Lower leg skin (tissue), 4 donors: ENCODE measurements at regions not wholly inside any gene's neighbourhood (a gene's known extent, or its start where the extent isn't known, plus 50 kb on each side); places are given as distances from the start of the nearest gene placed in this dataset.

Experiments
- DNase-seq, 2 donors: peaks; one replicate each; pipeline ENCODE4 v3.0.0-alpha.2; 2019; ENCODE audit warnings: low spot score in 2 of 2
- H3K4me3 ChIP-seq: fragments of 200-600 bp; sonication (generic); 2 replicates; pipeline ENCODE4 v1.5.1; 2017; ENCODE audit warnings: mild to moderate bottlenecking, low read depth; ENCODE audit not compliant: poor library complexity, severe bottlenecking
- CTCF ChIP-seq, 3 donors: fragments of 450-650 bp; IDR thresholded peaks; one replicate each; pipeline ENCODE4 v1.5.1; 2016; ENCODE audit warnings: antibody characterized with exemption in 3 of 3, mild to moderate bottlenecking in 3 of 3, moderate library complexity in 2 of 3
- POLR2A ChIP-seq, 2 donors: fragments of 450-650 bp; IDR thresholded peaks; one replicate each; pipeline ENCODE4 v1.6.1; 2016 to 2017; ENCODE audit warnings: antibody characterized with exemption in 2 of 2, mild to moderate bottlenecking in 1 of 2, moderate library complexity in 1 of 2
- WGBS, 2 donors: methylation state at CpG; one replicate each; pipeline ENCODE4 v1.1.5; 2018; 5-methylcytosine and 5-hydroxymethylcytosine counted together
- intact Hi-C: fragments of 100-400 bp; cut with DNase I; formaldehyde crosslinking; loops from one replicate; pipeline ENCODE4 v1.15.0; 2023; ENCODE audit warnings: low total_unique reads

- no peak for DNase-seq
- WGBS, 2 donors, result 58 to 64% methylated on average over 5 of the region's 5 CpGs
- TF ChIP-seq CTCF (IDR thresholded peaks at IDR 0.05) (no peak), POLR2A (IDR thresholded peaks at IDR 0.05) (no peak)
- H3K4me3 ChIP-seq, result no peak overlapping the region
- intact Hi-C loops, result no loop called here
Observed at GRCh38 chr6:68372991-68373390, 262.1 kb upstream of the ADGRB3 start.

GRCh38 chr6:68368845-68369244, 266.2 kb upstream of the ADGRB3 start:
- intact Hi-C loops, result no loop called here
- H3K4me3 ChIP-seq, result no peak overlapping the region
- TF ChIP-seq CTCF (IDR thresholded peaks at IDR 0.05) (no peak), POLR2A (IDR thresholded peaks at IDR 0.05) (no peak)
- no peak for DNase-seq
- WGBS, 2 donors, result 75 to 78% methylated on average over 1 of the region's 1 CpG

- WGBS, 2 donors, result 42 to 64% methylated on average over 2 of the region's 2 CpGs
- intact Hi-C loops, result no loop called here
- H3K4me3 ChIP-seq, result no peak overlapping the region
Observed at GRCh38 chr6:68364271-68364805, 270.7 kb upstream of the ADGRB3 start.

GRCh38 chr6:68343901-68344300, 291.2 kb upstream of the ADGRB3 start:
- no peak for TF ChIP-seq CTCF (IDR thresholded peaks at IDR 0.05)
- no peak for TF ChIP-seq POLR2A (IDR thresholded peaks at IDR 0.05)
- intact Hi-C loops, result no loop called here
- WGBS, 2 donors, result 42 to 50% methylated on average over 1 of the region's 1 CpG
- DNase-seq, result no peak
- no peak overlapping the region for H3K4me3 ChIP-seq

More at GRCh38 chr6:68364271-68364805, 270.7 kb upstream of the ADGRB3 start:
- no peak for DNase-seq
- TF ChIP-seq POLR2A (IDR thresholded peaks at IDR 0.05) (no peak), CTCF (IDR thresholded peaks at IDR 0.05) (no peak)

- no peak overlapping the region for H3K4me3 ChIP-seq
- no peak for DNase-seq
- TF ChIP-seq CTCF (IDR thresholded peaks at IDR 0.05) (no peak), POLR2A (IDR thresholded peaks at IDR 0.05) (no peak)
- intact Hi-C loops, result no loop called here
- 74 to 79% methylated on average over 1 of the region's 1 CpG for WGBS, 2 donors
Observed at GRCh38 chr6:68342286-68342685, 292.8 kb upstream of the ADGRB3 start.

GRCh38 chr6:68339488-68340131, 295.5 kb upstream of the ADGRB3 start:
- DNase-seq, result no peak
- no peak for TF ChIP-seq CTCF (IDR thresholded peaks at IDR 0.05)
- H3K4me3 ChIP-seq, result no peak overlapping the region
- intact Hi-C loops, result no loop called here
